NOMO-1 treated with dmso at 0.1 percent for 144 hours (cell line): ENCODE measurements at regions not wholly inside any gene's neighbourhood (a gene's known extent, or its start where the extent isn't known, plus 50 kb on each side); places are given as distances from the start of the nearest gene placed in this dataset.

Experiments
- DNase-seq: peaks from one replicate; lab custom pipeline; 2025; ENCODE audit not compliant: unreplicated experiment; lab: John Stamatoyannopoulos, UW

GRCh38 chr10:129108378-129108777 is 358.7 kb upstream of the MGMT start:
- no peak for DNase-seq

DNA sequence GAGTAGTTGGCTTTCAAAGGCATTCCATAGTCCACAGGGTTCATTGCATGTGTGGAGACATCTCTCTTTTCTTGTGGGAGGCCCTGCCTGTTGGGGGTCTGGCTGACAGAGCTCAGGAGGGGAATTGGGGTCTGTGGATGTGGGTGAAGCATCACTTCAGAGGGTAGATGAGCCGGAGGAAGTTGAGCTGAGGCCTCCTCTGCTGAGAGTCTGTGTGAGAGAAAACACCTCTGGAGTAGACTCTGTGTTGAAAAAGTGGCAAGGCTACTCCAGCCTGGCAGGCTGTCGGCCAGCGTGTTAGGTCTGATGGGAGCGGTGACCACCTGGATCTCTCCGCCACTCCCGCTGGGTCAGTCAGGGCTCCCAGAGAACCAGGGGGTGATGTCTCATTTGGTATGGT is 358.0 kb upstream of the MGMT start:
- DNase-seq, result no peak

DNA sequence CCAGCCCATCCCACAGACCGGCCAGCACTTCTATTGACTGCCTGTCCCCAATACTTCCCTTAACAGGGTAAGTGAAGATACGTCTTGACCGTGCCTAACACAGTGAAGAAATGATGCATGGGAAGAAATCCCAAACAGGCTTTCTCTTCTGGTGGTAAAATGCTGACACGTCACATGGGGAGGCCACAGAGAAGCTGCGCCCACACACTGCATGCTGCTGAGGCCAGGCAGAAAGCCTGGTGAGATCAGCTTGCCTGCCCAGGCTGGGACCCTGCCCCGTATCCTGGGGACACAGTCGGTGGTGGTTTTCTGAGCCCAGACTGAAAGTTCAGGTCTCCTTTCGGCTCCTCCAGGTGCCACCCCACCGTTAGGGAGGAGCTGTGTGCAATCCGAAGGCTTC is 356.3 kb upstream of the MGMT start:
- no peak for DNase-seq

DNA sequence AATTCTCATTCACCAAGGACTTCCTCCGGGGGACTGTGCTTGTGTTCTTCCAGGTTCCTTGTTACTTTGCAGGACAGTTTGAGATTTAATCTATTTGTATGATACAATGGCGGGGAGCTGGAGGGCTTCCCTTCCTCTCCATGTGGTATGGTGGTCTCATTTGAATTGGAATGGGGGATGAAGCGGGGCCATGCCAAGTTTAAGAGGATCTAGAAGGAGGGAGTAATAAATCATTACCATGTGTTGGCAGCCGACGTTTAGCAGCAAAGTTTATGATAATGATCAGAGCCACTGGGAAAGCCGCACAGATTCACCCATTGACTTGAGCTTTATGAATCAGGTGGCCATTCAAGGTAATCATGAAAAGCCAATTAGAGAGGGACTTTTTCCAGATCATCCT is 355.1 kb upstream of the MGMT start:
- no peak for DNase-seq

- DNase-seq, result no peak
Measured at GRCh38 chr10:129114588-129114987, 352.5 kb upstream of the MGMT start.

DNA sequence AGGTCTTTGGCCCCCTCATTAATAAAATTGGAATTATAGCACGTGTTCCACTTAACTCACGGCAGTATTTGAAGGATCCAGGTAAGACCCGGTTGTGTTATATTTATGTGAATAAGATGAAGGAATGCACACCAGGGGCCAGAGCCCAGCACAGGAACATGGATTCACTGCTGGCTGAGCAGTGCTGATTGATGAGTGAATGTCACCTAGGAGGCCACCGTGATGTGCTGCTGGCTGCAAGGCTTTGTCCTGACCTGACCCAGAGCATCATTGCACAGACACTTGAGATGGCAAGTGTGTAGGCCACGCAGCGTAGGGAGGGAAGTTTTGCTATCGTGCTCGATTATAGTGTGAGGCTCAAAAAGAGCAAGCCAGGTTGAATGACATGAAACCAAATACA is 350.7 kb upstream of the MGMT start:
- DNase-seq, result no peak

- no peak for DNase-seq
Measured at GRCh38 chr10:129120441-129120840, 346.6 kb upstream of the MGMT start.

DNA sequence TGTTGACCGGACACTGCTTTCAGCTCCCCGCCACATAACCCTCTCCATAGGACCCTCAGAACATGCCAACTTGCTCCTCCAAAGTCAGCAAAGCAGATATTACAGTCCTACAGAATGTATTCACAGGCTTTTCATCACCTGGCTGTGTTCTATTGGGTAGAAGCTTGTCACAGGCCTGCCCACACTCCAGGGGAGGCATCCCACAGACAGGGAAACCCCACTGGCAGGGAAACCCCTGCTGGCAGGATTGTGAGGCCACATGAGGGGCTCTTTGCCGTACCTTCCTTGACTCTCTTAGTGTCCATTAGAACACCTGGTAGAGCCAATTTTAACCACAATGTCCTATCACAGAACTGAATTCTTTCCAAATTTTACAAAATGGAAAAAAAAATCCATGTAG is 344.2 kb upstream of the MGMT start:
- DNase-seq, result no peak

GRCh38 chr10:129123428-129123827 is 343.6 kb upstream of the MGMT start:
- DNase-seq, result no peak

DNA sequence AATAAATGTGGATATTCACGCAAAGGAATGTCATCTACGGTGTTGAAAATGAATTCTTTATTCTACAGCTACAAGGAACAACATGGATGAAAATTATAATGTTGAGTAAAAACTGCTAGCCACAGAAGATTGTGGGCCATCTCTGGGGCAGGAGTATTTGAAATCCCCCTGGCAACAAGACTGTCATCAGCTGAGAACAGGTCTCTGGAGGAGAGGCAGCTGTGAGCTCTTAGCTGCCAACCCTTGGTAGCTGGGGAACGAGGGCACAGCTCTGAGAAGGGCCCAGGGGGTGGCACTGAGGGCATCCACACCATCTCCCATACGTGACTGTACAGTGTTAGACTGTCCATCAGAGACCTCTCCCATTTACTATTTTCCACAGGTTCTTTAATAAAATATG is 340.1 kb upstream of the MGMT start:
- no peak for DNase-seq

- no peak for DNase-seq
Measured at GRCh38 chr10:129131457-129132132, 335.4 kb upstream of the MGMT start.

DNA sequence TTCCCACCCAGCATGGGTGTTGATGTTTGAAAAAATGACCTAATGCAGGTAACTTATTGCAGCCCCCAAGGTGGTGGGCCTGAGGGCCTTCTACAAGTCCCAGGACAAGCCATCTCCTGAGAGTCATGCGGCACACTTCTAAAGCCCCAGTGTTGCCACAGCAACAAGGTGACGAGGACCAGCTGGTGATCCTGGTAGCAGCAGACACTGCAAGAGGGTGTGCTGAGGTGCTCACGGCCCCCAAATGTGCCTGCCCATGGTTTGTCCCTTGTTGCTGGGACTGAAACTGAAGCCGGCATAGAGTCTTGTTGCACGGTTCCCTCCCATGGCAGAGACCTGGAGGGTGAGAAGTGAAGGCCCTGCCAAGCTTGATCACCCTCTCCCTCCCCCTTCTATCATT is 333.2 kb upstream of the MGMT start:
- no peak for DNase-seq

DNA sequence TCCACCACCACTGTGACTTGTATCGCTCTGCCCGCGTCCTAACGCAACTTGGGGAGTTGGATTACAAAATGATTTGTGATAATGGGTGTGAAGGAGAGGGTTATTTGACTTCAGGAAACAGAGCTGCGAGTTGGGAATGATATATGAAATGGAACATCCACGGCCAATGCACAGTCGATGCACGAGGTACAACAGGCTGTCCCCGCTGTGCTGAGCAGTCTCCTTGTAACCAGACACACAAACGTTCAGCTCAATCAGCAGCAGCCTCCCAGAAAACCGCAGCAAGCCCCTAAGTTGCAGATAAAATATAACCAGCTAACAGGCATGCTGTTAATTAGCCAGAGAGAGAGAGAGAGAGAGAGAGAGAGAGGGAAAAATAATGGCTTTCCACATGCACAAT is 332.7 kb upstream of the MGMT start:
- DNase-seq, result no peak

DNA sequence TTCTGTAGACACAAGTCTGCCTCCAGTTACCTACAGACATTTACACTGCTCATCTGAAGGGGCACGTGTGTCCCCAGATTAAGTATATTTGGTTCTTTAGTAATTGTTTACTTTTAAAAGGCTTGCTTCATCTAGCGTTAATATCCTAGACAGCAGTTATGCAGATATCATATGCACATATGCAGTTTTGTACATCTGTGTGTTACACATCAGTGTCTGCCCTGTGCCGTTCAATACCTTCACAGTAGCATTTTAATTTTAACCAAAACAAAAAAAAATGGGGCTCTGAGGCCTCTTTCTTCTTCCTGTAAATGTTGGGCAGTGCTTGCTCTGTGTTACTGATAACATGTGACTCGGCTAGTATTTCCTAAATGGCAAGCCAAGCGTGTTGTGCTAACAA is 331.4 kb upstream of the MGMT start:
- DNase-seq, result no peak

GRCh38 chr10:129136074-129136473 is 331.0 kb upstream of the MGMT start:
- no peak for DNase-seq

DNA sequence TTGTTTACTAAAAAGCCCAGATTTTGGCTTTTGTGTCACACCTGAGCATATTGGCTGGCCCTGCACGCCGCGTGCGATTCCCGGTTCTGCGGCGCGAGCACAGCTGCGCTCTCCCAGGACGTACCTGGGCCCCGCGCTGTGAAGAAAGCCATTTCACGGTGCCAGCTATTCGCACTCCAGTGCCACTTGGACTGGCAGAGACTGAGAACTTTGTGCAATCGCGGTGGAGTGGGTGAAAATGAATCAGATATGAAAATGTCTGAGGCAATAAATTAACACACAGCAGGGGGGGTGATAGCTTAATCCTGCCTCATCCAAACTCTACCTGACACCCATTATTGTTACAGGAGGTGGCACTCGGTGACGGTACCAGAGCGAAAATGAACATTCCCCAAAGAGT is 330.1 kb upstream of the MGMT start:
- no peak for DNase-seq

GRCh38 chr10:129140921-129141885 is 325.8 kb upstream of the MGMT start:
- DNase-seq, result peak; percentile 85

DNA sequence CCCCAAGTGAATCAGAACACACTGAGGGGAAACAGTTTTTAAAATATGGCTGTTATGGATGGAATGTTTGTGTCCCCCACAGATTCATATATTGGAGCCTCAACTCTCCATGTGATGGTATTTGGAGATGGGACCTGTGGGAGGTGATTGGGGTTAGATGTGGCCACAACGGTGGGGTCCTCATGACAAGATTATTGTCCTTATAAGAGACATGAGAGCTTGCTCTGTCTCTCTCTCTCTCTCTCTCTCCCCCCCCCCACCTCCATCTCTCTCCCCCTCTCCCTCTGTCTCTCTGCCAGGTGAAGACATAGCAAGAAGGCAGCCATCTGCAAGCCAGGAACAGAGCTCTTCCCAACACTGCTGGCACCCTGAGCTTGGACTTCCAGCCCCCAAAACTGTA is 315.8 kb upstream of the MGMT start:
- no peak for DNase-seq

DNA sequence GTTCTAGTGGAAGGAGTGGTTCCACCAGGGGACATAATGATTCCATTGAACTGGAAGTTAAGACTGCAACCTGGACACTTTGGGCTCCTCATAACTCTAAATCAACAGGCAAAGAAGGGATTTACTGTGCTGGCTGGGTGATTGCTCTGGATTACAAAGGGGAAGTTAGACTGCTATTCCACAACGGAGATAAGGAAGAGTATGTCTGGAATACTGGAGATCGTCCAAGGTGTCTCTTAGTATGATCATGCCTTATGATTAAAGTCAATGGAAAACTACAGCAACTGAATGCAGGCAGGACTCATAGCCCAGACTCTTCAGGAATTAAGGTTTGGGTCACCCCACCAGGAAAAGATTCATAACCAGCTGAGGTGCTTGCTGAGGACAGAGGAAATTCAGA is 310.6 kb upstream of the MGMT start:
- no peak for DNase-seq

- no peak for DNase-seq
Measured at GRCh38 chr10:129157185-129157584, 309.9 kb upstream of the MGMT start.

GRCh38 chr10:129161150-129161549 is 305.9 kb upstream of the MGMT start:
- no peak for DNase-seq

DNA sequence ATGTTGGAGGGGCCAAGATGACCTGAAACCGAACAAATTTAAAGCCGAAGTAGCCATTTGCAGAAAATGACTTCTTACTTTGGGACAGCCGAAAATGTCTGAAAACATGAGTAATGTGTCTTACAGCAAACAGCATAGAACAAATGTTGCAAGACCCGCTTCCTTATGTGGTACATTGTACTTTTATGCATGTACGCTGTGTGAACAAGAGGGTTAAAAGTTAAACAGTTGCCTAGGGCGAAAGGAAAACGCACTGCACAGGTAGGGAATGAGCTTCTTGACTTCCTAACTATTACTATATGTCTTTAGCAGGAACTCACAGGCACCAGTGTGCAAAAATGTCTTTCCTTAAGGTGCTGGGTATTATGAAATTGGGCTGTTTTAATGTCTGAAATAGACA is 303.5 kb upstream of the MGMT start:
- no peak for DNase-seq
